B cell (primary cell): ENCODE measurements at regions not wholly inside any gene's neighbourhood (a gene's known extent, or its start where the extent isn't known, plus 50 kb on each side); places are given as distances from the start of the nearest gene placed in this dataset.

Source experiments
- ATAC-seq: fragments of 200-7000 bp; cut with Tn5 transposase; one replicate; pipeline ENCODE4 v1.10.0; 2021; ENCODE audit warnings: low read depth, mild to moderate bottlenecking, moderate number of reproducible peaks, moderate library complexity
- CTCF ChIA-PET: fragments of 350-600 bp; sonication (Branson Sonifier 250); formaldehyde crosslinking; loops from one replicate; lab custom pipeline; 2021; ENCODE audit warnings: antibody characterized with exemption, inconsistent platforms; lab: Charles Lee
- POLR2A ChIA-PET: fragments of 350-600 bp; sonication (Branson Sonifier 250); formaldehyde crosslinking; loops from one replicate; lab custom pipeline; 2021; ENCODE audit warnings: antibody characterized with exemption; lab: Charles Lee
- DNase-seq: peaks from one replicate; pipeline ENCODE4 v3.0.0; 2013
- H2AFZ ChIP-seq: 2 replicates; pipeline ENCODE4 v1.6.1; 2012; ENCODE audit warnings: mild to moderate bottlenecking, low read depth, low read length; ENCODE audit not compliant: insufficient read depth, poor library complexity, severe bottlenecking
- H3K27ac ChIP-seq, 2 donors: 1 replicate in 1 of 2; 2 replicates in 1 of 2; pipeline ENCODE4 v1.5.1; 2012 to 2013; ENCODE audit warnings: low read length in 2 of 2, mild to moderate bottlenecking in 2 of 2, moderate library complexity in 1 of 2
- H3K27me3 ChIP-seq, 4 experiments: fragments of 200-600 bp in 1 of 4; sonication (generic) in 1 of 4; replicated peaks in 1 of 4; 1 replicate in 2 of 4; 2 replicates in 2 of 4; pipeline versions ENCODE4 v1.6.1 to v1.7.0; 2013 to 2016; ENCODE audit warnings: low read length in 3 of 4, mild to moderate bottlenecking in 2 of 4, mixed read lengths in 1 of 4, moderate library complexity in 1 of 4; ENCODE audit not compliant: insufficient read depth in 4 of 4, control insufficient read depth in 3 of 4; ENCODE audit errors: control extremely low read depth in 1 of 4
- H3K36me3 ChIP-seq, 2 experiments: replicated peaks in 1 of 2; 1 replicate in 1 of 2; 2 replicates in 1 of 2; pipeline versions ENCODE4 v1.6.1 to v1.7.1; 2013; ENCODE audit warnings: low read length in 1 of 2; ENCODE audit not compliant: insufficient read depth in 2 of 2, control insufficient read depth in 1 of 2; ENCODE audit errors: control extremely low read depth in 1 of 2, extremely low read depth in 1 of 2
- H3K4me1 ChIP-seq, 2 donors: fragments of 200-600 bp in 1 of 2; sonication (generic) in 1 of 2; 1 replicate in 1 of 2; 2 replicates in 1 of 2; pipeline versions ENCODE4 v1.5.1 to v1.6.1; 2013 to 2017; ENCODE audit warnings: low read length in 2 of 2; ENCODE audit not compliant: control insufficient read depth in 2 of 2, insufficient read depth in 2 of 2
- H3K4me2 ChIP-seq: replicated peaks from 2 replicates; pipeline ENCODE3; 2012; ENCODE audit warnings: mild to moderate bottlenecking, low read depth, low read length; ENCODE audit not compliant: poor library complexity, severe bottlenecking
- H3K4me3 ChIP-seq, 5 experiments: fragments of 200-600 bp in 1 of 5; sonication (generic) in 1 of 5; 1 replicate in 3 of 5; 2 replicates in 2 of 5; pipeline versions ENCODE4 v1.5.1 to v1.7.0; 2011 to 2016; ENCODE audit warnings: low read length in 4 of 5, mild to moderate bottlenecking in 4 of 5, low read depth in 2 of 5, control low read depth in 1 of 5, moderate library complexity in 1 of 5; ENCODE audit not compliant: insufficient read depth in 1 of 5; ENCODE audit errors: control extremely low read depth in 1 of 5, extremely low read depth in 1 of 5
- H3K79me2 ChIP-seq: fragments of 200-600 bp; sonication (generic); one replicate; pipeline ENCODE4 v1.6.0; 2016; ENCODE audit warnings: low read length; ENCODE audit not compliant: control insufficient read depth, insufficient read depth
- H3K9ac ChIP-seq: fragments of 200-600 bp; sonication (generic); 2 replicates; pipeline ENCODE4 v1.6.1; 2017; ENCODE audit warnings: mild to moderate bottlenecking, low read length, moderate library complexity
- H3K9me3 ChIP-seq, 3 donors: one replicate each; pipeline versions ENCODE4 v1.6.1 to v1.7.1; 2013; ENCODE audit warnings: low read length in 2 of 3; ENCODE audit not compliant: control insufficient read depth in 2 of 3, insufficient read depth in 1 of 3; ENCODE audit errors: control extremely low read depth in 1 of 3
- H4K20me1 ChIP-seq: 2 replicates; pipeline ENCODE4 v1.6.0; 2012; ENCODE audit warnings: mild to moderate bottlenecking, low read length; ENCODE audit not compliant: insufficient read depth, control insufficient read depth, poor library complexity, severe bottlenecking
- H3K27ac Mint-ChIP-seq: one replicate; pipeline ENCODE4 v1.8.0; 2021; ENCODE audit warnings: mixed read lengths
- H3K27me3 Mint-ChIP-seq: one replicate; pipeline ENCODE4 v1.8.0; 2021; ENCODE audit warnings: mixed read lengths
- H3K4me1 Mint-ChIP-seq: one replicate; pipeline ENCODE4 v1.8.0; 2021; ENCODE audit warnings: mixed read lengths
- H3K4me3 Mint-ChIP-seq: one replicate; pipeline ENCODE4 v1.8.0; 2021; ENCODE audit warnings: mixed read lengths
- H3K9me3 Mint-ChIP-seq: one replicate; pipeline ENCODE4 v1.8.0; 2022; ENCODE audit warnings: mixed read lengths; ENCODE audit not compliant: insufficient read depth
- EZH2 ChIP-seq: IDR thresholded peaks from 2 replicates; pipeline ENCODE4 v1.6.1; 2012; ENCODE audit warnings: borderline replicate concordance, low read depth, mild to moderate bottlenecking, moderate library complexity, low read length; ENCODE audit not compliant: insufficient read depth, poor library complexity, severe bottlenecking
- WGBS: methylation state at CpG from one replicate; pipeline ENCODE4 v1.1.5; 2013; ENCODE audit warnings: missing lambda C conversion rate; ENCODE audit not compliant: insufficient coverage; 5-methylcytosine and 5-hydroxymethylcytosine counted together
- intact Hi-C: fragments of 100-400 bp; cut with micrococcal nuclease; formaldehyde crosslinking; loops from one replicate; pipeline ENCODE4 v1.10.0; 2022
- TF ChIP-seq, protein P1 (sequence below): fragments of 200-600 bp; IDR thresholded peaks from one replicate; pipeline ENCODE4 v1.8.0; 2022; ENCODE audit warnings: antibody characterized with exemption, mild to moderate bottlenecking

DNA sequence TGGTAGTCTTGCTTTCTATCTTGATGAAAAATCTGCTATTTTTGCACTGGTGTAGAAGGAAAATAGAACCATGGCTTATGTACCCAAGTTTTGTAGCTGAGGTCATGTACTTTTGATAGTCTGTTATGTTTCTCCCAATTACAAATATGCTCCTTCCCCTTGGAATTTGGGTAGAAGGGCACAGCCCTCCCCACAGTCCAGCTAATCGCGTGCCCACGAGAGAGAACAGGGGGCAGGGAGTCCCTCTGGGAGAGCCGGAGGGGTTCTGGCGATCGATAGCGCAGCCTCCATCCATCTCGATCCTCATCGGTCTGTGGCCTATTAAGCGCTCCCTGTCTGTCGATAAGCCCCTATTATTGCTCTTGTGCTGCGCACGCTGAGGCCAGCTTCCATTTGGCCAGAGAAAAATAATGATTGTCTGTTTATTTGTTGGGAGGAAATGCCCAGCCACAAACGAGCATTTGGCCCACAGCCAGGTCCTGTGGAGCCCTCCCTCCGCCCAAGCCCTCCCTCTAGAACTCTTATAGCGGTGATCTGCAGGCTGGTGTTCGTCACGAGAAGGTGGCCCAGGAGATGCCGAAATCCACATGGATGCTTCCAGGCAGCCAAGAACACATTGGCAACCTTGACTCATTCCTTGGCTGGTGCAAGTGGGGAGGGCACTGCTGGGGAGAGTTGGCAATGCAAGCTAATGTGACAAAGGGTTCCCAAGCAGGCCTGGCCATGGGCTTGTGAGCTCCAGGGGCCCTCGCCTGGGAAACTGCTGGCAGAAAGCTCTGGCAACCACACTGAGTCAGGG is 134.7 kb upstream of the TNR start:
- Mint-ChIP-seq H3K4me1 (no peaks in the 10 kb centered on the region), H3K27ac (no peak overlapping the region), H3K4me3 (no peak overlapping the region), H3K9me3 (no peaks in the 10 kb centered on the region), H3K27me3 (no peaks in the 10 kb centered on the region)
- intact Hi-C loops, result no loop called here
- H3K4me2 ChIP-seq, result no peak overlapping the region
- ATAC-seq (no peak), DNase-seq (no peak)
- 95% methylated on average over 18 of the region's 20 CpGs for WGBS
- TF ChIP-seq, protein P1, sequence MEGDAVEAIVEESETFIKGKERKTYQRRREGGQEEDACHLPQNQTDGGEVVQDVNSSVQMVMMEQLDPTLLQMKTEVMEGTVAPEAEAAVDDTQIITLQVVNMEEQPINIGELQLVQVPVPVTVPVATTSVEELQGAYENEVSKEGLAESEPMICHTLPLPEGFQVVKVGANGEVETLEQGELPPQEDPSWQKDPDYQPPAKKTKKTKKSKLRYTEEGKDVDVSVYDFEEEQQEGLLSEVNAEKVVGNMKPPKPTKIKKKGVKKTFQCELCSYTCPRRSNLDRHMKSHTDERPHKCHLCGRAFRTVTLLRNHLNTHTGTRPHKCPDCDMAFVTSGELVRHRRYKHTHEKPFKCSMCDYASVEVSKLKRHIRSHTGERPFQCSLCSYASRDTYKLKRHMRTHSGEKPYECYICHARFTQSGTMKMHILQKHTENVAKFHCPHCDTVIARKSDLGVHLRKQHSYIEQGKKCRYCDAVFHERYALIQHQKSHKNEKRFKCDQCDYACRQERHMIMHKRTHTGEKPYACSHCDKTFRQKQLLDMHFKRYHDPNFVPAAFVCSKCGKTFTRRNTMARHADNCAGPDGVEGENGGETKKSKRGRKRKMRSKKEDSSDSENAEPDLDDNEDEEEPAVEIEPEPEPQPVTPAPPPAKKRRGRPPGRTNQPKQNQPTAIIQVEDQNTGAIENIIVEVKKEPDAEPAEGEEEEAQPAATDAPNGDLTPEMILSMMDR, result no peak
- no peak for TF ChIP-seq EZH2
- no peaks in the 10 kb centered on the region for H3K36me3 ChIP-seq
- ChIA-PET CTCF (no interaction called here), POLR2A (no interaction called here)
- H3K9ac ChIP-seq, result no peak overlapping the region
- no peaks in the 10 kb centered on the region for H4K20me1 ChIP-seq
- H2AFZ ChIP-seq, result no peak overlapping the region
- H3K79me2 ChIP-seq, result no peaks in the 10 kb centered on the region
- H3K4me3 ChIP-seq, result no peak overlapping the region
- H3K4me1 ChIP-seq, result no peaks in the 10 kb centered on the region
- no peak overlapping the region for H3K27ac ChIP-seq
- no peaks in the 10 kb centered on the region for H3K9me3 ChIP-seq
- no peaks in the 10 kb centered on the region for H3K27me3 ChIP-seq

DNA sequence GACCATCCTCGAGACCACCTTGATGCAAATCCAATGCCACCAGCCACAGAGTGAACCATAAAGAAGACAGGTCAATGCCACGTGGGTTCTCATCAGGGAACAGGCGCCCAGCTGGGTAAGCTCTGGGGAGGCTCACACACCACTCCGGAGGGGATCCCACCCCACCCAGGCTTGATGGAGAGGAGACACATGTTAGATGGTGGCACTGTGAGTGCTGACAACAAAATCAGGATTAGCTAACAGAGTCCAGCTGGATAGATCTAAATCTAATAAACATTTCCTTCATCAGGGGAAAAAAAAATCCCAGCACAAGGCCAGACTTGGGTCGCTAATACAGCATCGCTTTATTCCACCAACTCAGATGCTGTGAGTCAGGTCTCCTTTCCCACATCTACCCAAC is 132.2 kb upstream of the TNR start:
- DNase-seq (no peak), ATAC-seq (no peak)
- ChIA-PET POLR2A (no interaction called here), CTCF (no interaction called here)
- 92% methylated on average over 5 of the region's 6 CpGs for WGBS
- TF ChIP-seq, protein P1, result no peak
- TF ChIP-seq EZH2, result no peak
- H3K27me3 Mint-ChIP-seq, result no peaks in the 10 kb centered on the region
- Histone ChIP-seq H3K9me3 (no peaks in the 10 kb centered on the region), H4K20me1 (no peaks in the 10 kb centered on the region), H3K36me3 (no peaks in the 10 kb centered on the region), H3K4me2 (no peak overlapping the region), H3K79me2 (no peaks in the 10 kb centered on the region), H3K27ac (no peak overlapping the region), H3K9ac (no peak overlapping the region), H3K4me1 (no peaks in the 10 kb centered on the region), H2AFZ (no peak overlapping the region), H3K4me3 (no peak overlapping the region), H3K27me3 (no peaks in the 10 kb centered on the region)
- H3K9me3 Mint-ChIP-seq, result no peaks in the 10 kb centered on the region
- H3K27ac Mint-ChIP-seq, result no peak overlapping the region
- H3K4me1 Mint-ChIP-seq, result no peaks in the 10 kb centered on the region
- H3K4me3 Mint-ChIP-seq, result no peak overlapping the region
- intact Hi-C loops, result no loop called here
